Ovary (tissue), 7 donors: ENCODE measurements at regions not wholly inside any gene's neighbourhood (a gene's known extent, or its start where the extent isn't known, plus 50 kb on each side); places are given as distances from the start of the nearest gene placed in this dataset.

Experiments
- DNase-seq, 5 donors: peaks; one replicate each; pipeline ENCODE4 v3.0.0-alpha.2; 2019 to 2020
- H3K27ac ChIP-seq, 2 donors: fragments of 200-600 bp; one replicate each; pipeline versions ENCODE4 v1.5.1 to v1.8.0; 2019 to 2022
- H3K27me3 ChIP-seq: fragments of 200-600 bp; one replicate; pipeline ENCODE4 v1.8.0; 2022
- H3K36me3 ChIP-seq: fragments of 200-600 bp; sonication (generic); one replicate; pipeline ENCODE4 v1.5.1; 2019
- H3K4me1 ChIP-seq: one replicate; pipeline ENCODE4 v1.8.1; 2013; ENCODE audit warnings: mild to moderate bottlenecking, moderate library complexity; ENCODE audit not compliant: insufficient read depth
- H3K4me3 ChIP-seq: fragments of 200-600 bp; sonication (generic); one replicate; pipeline ENCODE4 v1.5.1; 2017
- H3K9me3 ChIP-seq, 2 donors: fragments of 200-600 bp in 1 of 2; sonication (generic) in 1 of 2; one replicate each; pipeline versions ENCODE4 v1.5.1 to v1.8.1; 2013 to 2019; ENCODE audit warnings: mild to moderate bottlenecking in 1 of 2, moderate library complexity in 1 of 2
- CTCF ChIP-seq, 3 donors: fragments of 450-650 bp in 2 of 3; fragments of 200-600 bp in 1 of 3; IDR thresholded peaks; one replicate each; pipeline versions ENCODE4 v1.5.1 to v1.8.0; 2016 to 2022; ENCODE audit warnings: antibody characterized with exemption in 3 of 3, mild to moderate bottlenecking in 1 of 3
- EP300 ChIP-seq: sonication (generic); formaldehyde crosslinking; IDR thresholded peaks from one replicate; pipeline ENCODE4 v1.6.1; 2017; ENCODE audit warnings: antibody characterized with exemption
- POLR2A ChIP-seq: fragments of 450-650 bp; IDR thresholded peaks from one replicate; pipeline ENCODE4 v1.6.1; 2017; ENCODE audit warnings: antibody characterized with exemption, mild to moderate bottlenecking, moderate library complexity
- WGBS, 3 donors: extraction: QIAGEN DNeasy Blood & Tissue Kit in 1 of 3; methylation state at CpG; one replicate each; pipeline versions ENCODE4 v1.1.5 to v1.1.7; 2013 to 2017; 5-methylcytosine and 5-hydroxymethylcytosine counted together
- intact Hi-C, 4 donors: fragments of 100-400 bp; cut with DNase I; formaldehyde crosslinking; loops; one replicate each; pipeline versions ENCODE4 v1.11.0 to v1.15.1; 2022 to 2023
- donor health status: DM: no; HTN: no; CAD: no; lungs with moderate emphysema.
- donor health status: DM: no; HTN: no; CAD: no.
- donor health status: Bipolar disorder and iron deficiency.
- donor health status: DM: no; HTN: no; CAD: no.
- donor health status: DM: yes; HTN: yes; CAD: no.

- Histone ChIP-seq H3K4me1 (no peaks in the 10 kb centered on the region), H3K27me3 (no peaks in the 10 kb centered on the region), H3K27ac (no peak overlapping the region), H3K4me3 (no peak overlapping the region), H3K9me3 (no peaks in the 10 kb centered on the region), H3K36me3 (no peaks in the 10 kb centered on the region)
- TF ChIP-seq EP300 (no peak), CTCF (IDR thresholded peaks at IDR 0.05) (no peak), POLR2A (no peak)
- no peak for DNase-seq
- intact Hi-C loops, result no loop called here
- 58 to 70% (median 65%) methylated on average over 5 of the region's 5 CpGs for WGBS, 3 donors
Observed at GRCh38 chr12:23099104-23099503, 474.1 kb downstream of the ETNK1 start.

GRCh38 chr12:23099604-23100003 lies 474.6 kb downstream of the ETNK1 start:
- TF ChIP-seq POLR2A (no peak), CTCF (IDR thresholded peaks at IDR 0.05) (no peak), EP300 (no peak)
- no peak for DNase-seq
- Histone ChIP-seq H3K4me3 (no peak overlapping the region), H3K36me3 (no peaks in the 10 kb centered on the region), H3K4me1 (no peaks in the 10 kb centered on the region), H3K27ac (no peak overlapping the region), H3K27me3 (no peaks in the 10 kb centered on the region), H3K9me3 (no peaks in the 10 kb centered on the region)
- intact Hi-C loops, result no loop called here

GRCh38 chr12:23108957-23109356 lies 484.0 kb downstream of the ETNK1 start:
- intact Hi-C loops, result no loop called here

GRCh38 chr12:23113781-23114180 lies 488.8 kb downstream of the ETNK1 start:
- no peak for DNase-seq
- no peaks in the 10 kb centered on the region for H3K27me3 ChIP-seq
- H3K4me3 ChIP-seq, result no peak overlapping the region
- no peaks in the 10 kb centered on the region for H3K9me3 ChIP-seq
- H3K27ac ChIP-seq, result no peak overlapping the region
- TF ChIP-seq EP300 (no peak), POLR2A (no peak), CTCF (IDR thresholded peaks at IDR 0.05) (no peak)
- intact Hi-C loops, result no loop called here
- WGBS, 3 donors, result 84 to 90% (median 86%) methylated on average over 4 of the region's 4 CpGs
- H3K4me1 ChIP-seq, result no peaks in the 10 kb centered on the region
- H3K36me3 ChIP-seq, result no peaks in the 10 kb centered on the region

More at GRCh38 chr12:23108957-23109356, 484.0 kb downstream of the ETNK1 start:
- Histone ChIP-seq H3K4me1 (no peaks in the 10 kb centered on the region), H3K4me3 (no peak overlapping the region), H3K36me3 (no peaks in the 10 kb centered on the region), H3K27ac (no peak overlapping the region), H3K27me3 (no peaks in the 10 kb centered on the region), H3K9me3 (no peaks in the 10 kb centered on the region)
- no peak for DNase-seq
- no peak for TF ChIP-seq CTCF (IDR thresholded peaks at IDR 0.05)
- TF ChIP-seq POLR2A, result no peak
- no peak for TF ChIP-seq EP300
- WGBS, 3 donors, result 40 to 47% (median 42%) methylated on average over 4 of the region's 4 CpGs

GRCh38 chr12:23115984-23116383 lies 491.0 kb downstream of the ETNK1 start:
- Histone ChIP-seq H3K4me3 (no peak overlapping the region), H3K9me3 (no peaks in the 10 kb centered on the region), H3K27ac (no peak overlapping the region), H3K27me3 (no peaks in the 10 kb centered on the region), H3K4me1 (no peaks in the 10 kb centered on the region), H3K36me3 (no peaks in the 10 kb centered on the region)
- 75 to 97% (median 90%) methylated on average over 1 of the region's 1 CpG for WGBS, 3 donors
- no peak for DNase-seq
- intact Hi-C loops, result no loop called here
- no peak for TF ChIP-seq CTCF (IDR thresholded peaks at IDR 0.05)
- TF ChIP-seq POLR2A, result no peak
- no peak for TF ChIP-seq EP300
